Inflammatory macrophage (primary cell): ENCODE measurements at regions not wholly inside any gene's neighbourhood (a gene's known extent, or its start where the extent isn't known, plus 50 kb on each side); places are given as distances from the start of the nearest gene placed in this dataset.
"Not testable (repeated sequence)": the region's sequence is repeated elsewhere in the genome, so short reads cannot be mapped to it uniquely, and the experiment has no call there.

Source experiments
- DNase-seq, 2 donors: peaks; one replicate each; pipeline ENCODE4 v3.0.0-alpha.2; 2020 to 2022

DNA sequence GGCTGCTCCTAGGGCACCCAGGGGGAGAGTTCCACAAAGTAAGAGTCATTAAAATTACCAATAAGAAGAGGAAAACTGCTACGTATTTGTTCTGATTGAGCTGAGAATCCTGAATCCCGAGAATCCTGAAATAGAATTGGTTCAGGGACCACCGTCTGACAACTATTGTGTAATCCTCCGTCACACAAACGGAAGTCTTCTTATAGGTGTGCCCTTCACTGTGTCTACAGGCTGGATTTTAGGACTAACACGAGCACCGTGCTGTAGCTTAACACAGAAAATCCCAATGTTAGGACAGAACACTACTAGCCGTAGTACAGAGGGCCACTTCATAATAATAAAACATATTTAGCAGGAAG, 50.6 kb upstream of the RNF182 start:
- DNase-seq: no peak

DNA sequence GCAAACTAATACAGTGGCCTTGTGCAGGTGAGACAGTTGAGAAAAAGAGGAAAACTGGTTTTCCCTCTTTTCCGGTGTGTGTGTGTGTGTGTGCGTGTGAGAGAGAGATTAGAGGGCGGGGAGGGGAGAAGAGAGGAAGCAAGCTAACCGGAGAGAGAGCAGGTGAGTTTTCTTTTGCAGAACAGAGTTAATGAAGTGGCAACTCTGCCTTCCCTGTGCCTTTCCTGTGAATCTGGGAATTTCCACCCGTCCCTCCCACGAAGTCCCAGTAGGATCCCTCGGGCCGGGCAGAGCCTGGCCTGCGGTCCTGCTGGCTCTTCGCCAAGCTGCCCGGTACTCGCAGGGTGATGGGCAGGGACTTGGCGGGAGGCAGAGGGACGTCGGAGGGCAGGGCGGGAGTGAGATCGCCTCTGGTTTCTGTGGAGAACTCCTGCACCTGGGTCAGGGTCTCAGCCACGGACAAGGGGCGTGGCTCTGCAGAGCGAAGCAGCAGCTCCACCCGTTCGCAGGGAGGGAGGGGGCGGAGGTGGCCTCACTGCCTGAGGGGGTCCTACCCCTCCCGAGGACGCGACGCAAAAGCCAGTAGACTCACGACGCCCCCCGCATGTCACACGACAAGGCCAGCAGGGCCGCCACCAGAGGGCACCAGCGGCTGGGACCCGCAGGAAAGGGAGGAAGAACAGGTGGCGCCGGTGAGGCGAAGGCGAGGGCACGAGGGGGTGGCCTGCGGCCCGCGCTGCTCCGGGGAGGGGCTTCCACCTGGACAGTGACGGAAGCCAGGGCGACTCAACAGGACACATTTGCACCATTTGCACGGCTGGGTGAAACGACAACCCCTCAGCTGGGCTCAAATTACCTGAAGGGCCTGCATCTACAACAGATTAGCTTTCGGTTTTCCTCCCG, 51.2 kb upstream of the RNF182 start:
- no peak for DNase-seq

GRCh38 chr6:13872681-13873080, 52.1 kb upstream of the RNF182 start:
- DNase-seq: peak; percentile 83 to 85

DNA sequence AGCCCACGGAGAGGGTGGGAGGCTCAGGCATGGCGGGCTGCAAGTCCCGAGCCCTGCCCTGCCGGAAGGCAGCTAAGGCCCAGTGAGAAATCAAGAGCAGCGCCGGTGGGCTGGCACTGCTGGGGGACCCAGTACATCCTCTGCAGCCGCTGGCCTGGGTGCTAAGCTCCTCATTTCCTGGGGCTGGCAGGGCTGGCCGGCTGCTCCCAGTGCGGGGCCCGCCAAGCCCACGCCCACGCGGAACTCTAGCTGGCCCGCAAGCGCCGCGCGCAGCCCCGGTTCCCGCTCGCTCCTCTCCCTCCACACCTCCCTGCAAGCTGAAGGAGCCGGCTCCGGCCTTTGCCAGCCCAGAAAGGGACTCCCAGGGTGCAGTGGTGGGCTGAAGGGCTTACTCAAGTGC, 52.7 kb upstream of the RNF182 start:
- not testable (repeated sequence) for DNase-seq

DNA sequence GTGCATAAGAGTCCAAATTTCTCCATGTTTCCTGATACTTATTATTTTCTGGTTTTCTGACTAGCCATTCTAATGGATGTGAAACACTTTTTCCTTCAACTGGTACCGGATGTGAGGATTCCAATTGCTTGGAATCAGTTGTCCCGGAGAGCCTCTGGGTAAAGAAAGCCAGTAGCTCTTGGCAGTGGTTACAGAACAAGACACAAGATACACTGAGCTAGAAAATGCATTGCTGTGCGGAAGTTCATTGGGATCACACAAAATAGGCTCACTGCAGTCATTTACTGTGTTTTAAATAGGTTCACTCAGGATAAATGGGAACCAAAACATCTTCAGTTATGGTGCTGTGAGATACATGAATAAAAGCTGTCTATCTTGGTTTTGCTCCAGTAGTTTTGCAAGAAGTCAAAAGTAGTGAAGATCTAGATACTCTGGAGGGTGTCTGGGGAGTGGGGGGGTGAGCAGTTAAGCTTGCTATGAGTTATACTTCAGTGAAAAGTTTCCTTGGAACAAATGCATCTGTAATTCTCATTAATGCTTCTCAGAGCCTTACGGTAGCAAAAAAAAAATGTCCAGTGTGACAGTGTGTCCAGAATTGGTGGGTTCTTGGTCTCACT, 54.4 kb upstream of the RNF182 start:
- no peak for DNase-seq

GRCh38 chr6:13868236-13868635, 53.9 kb upstream of the MCUR1 start:
- no peak for DNase-seq

GRCh38 chr6:13866301-13866700, 51.9 kb upstream of the MCUR1 start:
- no peak for DNase-seq

DNA sequence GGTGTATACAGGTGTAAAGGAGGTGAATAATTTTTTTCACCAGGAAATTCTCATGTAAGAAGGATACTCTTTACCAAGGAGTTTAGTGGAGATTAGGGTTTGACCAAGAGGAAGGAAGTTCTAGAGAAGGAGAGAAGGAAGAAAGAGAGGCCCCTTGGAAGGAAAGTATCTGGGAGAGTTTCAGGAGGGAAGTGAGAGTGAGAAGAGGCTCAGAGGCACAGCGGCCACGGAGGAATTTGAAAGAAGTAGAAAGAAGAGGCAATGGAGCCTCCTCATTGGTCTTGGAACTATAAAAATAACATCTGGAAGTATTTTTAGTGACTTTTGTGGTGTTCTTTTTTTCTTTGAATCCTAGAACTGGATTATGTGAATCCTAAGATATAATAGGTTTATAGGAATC, 50.8 kb upstream of the MCUR1 start:
- DNase-seq: peak in 1 of 2 donors; percentile 29

DNA sequence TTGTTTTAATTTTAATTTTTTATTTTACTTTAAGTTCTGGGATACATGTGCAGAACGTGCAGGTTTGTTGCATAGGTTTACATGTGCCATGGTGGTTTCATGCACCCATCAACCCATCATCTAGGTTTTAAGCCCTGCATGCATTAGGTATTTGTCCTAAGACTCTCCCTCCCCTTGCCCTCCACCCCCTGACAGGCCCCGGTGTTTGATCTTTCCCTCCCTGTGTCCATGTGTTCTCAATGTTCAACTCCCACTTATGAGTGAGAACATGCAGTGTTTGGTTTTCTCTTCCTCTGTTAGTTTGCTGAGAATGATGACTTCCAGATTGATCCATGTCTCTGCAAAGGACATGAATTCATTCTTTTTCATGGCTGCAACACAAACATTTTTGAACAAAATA, 50.3 kb upstream of the MCUR1 start:
- not testable (repeated sequence) for DNase-seq
